C4-2B (cell line): ENCODE measurements at regions not wholly inside any gene's neighbourhood (a gene's known extent, or its start where the extent isn't known, plus 50 kb on each side); places are given as distances from the start of the nearest gene placed in this dataset.

Source experiments
- H3K27ac ChIP-seq: fragments of 450-650 bp; 2 replicates; pipeline ENCODE4 v1.5.1; 2017
- ZFX ChIP-seq: fragments of 450-650 bp; IDR thresholded peaks from 2 replicates; pipeline ENCODE4 v1.6.1; 2017
- TF ChIP-seq, protein P1 (sequence below): fragments of 450-650 bp; conservative IDR thresholded peaks from 2 replicates; pipeline ENCODE4 v1.5.1; 2017; ENCODE audit warnings: mild to moderate bottlenecking

DNA sequence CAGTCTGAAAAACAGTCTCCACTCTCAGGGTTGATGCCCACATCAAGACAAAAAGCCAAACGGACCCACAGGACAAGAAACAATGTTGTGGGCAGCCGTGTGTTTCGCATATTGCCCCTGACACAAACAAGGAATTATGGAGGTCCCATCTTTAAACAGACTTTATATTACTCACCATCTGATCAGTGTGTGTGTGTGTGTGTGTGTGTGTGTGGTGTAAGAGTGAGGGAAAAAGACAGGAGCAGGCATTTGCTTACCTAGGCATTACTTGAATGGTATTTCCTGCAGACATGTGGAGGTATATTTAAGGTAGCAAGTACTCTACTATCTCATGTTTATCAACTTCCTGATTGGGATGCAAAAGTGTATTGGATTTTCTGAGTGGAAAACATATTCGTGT, 136.3 kb downstream of the TMCO5A start:
- no peak overlapping the region for H3K27ac ChIP-seq

DNA sequence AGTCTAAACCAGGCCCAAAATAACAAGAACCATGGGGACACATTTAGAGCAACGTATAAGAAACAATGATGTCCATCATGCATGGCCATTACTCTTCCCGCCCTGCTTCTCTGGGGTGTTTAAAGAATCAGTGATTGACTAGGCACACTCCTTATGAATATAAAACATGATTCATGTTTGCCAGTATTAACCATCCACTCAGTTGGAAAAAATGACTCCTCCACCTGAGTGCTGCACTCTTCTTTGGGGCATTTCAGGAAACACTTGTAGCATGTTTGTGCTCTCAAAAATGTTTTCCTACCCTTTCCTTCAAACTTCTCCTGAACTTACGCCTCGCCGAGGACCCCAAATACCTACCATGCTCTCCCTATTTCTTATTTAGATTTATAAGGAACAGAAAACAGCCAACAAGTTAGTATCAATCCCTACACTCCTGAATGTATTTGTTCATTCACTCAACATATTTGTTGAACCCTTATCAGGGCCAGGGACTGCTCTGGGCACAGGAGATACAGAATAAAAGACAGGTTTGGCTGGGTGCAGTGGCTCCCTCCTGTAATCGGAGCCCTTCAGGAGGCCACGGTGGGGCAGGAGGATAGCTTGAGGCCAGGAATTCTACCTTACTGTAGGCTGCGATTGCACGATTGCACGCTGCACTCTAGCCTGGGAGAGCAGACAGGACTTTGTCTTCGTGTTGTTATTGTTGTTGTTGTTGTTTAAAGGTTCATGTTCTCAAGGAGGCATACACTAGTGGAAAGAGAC, 137.0 kb downstream of the TMCO5A start:
- H3K27ac ChIP-seq: no peak overlapping the region
- TF ChIP-seq, protein P1, sequence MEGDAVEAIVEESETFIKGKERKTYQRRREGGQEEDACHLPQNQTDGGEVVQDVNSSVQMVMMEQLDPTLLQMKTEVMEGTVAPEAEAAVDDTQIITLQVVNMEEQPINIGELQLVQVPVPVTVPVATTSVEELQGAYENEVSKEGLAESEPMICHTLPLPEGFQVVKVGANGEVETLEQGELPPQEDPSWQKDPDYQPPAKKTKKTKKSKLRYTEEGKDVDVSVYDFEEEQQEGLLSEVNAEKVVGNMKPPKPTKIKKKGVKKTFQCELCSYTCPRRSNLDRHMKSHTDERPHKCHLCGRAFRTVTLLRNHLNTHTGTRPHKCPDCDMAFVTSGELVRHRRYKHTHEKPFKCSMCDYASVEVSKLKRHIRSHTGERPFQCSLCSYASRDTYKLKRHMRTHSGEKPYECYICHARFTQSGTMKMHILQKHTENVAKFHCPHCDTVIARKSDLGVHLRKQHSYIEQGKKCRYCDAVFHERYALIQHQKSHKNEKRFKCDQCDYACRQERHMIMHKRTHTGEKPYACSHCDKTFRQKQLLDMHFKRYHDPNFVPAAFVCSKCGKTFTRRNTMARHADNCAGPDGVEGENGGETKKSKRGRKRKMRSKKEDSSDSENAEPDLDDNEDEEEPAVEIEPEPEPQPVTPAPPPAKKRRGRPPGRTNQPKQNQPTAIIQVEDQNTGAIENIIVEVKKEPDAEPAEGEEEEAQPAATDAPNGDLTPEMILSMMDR: no peak
- no peak for TF ChIP-seq ZFX

More for the DNA sequence above, 136.3 kb downstream of the TMCO5A start:
- TF ChIP-seq, protein P1: no peak
- no peak for TF ChIP-seq ZFX

DNA sequence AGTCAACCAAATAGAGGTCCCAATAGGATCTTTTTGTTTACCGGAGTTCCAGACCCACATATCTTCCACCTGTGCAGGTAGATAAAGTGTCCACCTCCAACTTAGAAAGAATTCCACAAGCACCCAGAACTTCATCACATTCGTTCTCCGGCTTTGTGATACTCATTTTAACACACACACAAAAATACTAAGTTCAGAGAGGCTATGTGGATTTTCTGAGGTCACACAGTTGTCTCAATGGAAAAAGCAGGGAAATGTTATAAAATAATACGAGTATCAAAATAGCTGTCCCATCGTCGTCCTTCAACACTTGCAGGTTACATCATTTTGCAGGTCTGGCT, 137.5 kb downstream of the TMCO5A start:
- TF ChIP-seq ZFX: no peak
- TF ChIP-seq, protein P1: no peak

DNA sequence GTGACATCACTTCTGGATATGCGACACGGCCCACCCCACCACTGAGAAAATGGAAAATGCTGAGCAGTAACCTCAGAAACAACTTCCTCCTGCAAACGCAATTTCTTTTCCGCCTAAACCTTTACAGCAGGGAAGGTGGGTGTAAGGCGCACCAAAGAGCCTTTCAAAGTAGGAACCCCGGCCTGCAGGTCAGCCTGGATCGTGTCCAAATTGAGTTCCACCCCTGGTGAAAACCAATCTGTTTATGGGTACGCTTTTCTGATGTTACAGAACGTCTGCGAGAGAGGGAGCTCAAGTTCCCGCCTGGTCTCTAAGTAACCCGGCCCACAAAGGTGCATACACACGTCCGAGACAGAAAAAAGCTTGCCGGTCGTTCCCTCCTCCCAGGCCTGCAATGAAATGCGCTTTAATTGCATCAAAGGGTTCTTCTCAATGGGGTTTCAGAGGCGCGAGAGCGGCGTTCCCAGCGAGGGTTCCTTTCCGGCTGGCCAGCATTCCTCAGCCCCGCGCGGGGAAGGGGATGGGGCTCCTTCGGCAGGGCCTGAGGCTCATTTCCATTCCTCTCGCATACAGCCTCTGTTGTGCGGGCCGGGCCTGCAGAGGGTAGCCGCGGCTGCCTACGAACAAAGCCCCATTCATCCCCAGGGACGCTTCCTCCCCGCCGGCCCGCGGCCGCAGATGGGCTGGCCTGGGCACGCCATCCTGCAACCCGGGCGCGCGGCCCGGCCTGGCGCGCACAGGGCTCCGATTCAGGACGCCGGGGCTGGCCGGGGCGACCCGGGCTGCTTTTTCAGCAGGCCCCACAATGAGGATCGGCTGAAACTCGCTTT, 138.1 kb downstream of the TMCO5A start:
- peak; percentile 73 for TF ChIP-seq ZFX
- TF ChIP-seq, protein P1: peak; percentile 24
- H3K27ac ChIP-seq: peak overlapping the region; percentile 49

More for the DNA sequence above, 137.5 kb downstream of the TMCO5A start:
- H3K27ac ChIP-seq: peak overlapping the region; percentile 49; the same call in 1 of the 2 replicates

DNA sequence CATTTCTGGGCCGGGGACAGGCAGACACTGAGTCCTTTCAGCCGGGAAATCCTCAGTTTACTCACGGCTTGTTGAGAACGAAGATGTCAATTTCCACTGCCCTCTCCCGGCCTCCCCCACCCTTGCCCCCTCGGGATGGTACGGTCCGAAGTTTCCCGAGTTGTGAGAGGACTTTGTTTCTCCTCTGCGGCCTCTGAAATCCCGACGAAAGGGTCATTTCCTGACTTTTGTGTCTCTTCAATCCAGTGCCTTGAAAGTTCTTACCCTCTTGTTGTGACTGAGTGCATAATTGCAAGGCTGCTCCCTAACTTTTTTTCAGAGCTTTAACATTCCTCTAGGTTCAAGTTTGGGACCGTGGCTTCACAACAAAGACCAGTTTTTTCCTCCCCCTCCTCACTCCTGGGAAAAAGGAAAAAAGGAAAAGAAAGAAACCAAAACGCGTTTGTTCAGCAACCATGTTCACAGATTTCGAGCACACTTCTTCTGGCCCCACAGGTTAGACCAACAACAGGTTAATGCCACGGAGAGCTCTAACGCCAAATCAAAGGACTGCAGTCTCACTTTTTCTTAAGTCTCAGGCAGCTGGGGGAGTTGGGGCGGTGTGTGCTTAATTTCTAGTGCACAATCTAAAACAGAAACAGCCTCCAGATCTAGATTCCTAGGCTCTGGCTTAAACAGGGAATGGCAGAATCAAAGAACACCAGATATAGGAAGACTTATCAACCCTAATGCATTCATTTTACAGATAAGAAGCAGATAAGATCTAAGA, 138.9 kb downstream of the TMCO5A start:
- H3K27ac ChIP-seq: peak overlapping the region; percentile 49
- 0 out of 2 replicates have a peak, but pooled peaks have one; percentile 35 for TF ChIP-seq ZFX
- TF ChIP-seq, protein P1: no peak

DNA sequence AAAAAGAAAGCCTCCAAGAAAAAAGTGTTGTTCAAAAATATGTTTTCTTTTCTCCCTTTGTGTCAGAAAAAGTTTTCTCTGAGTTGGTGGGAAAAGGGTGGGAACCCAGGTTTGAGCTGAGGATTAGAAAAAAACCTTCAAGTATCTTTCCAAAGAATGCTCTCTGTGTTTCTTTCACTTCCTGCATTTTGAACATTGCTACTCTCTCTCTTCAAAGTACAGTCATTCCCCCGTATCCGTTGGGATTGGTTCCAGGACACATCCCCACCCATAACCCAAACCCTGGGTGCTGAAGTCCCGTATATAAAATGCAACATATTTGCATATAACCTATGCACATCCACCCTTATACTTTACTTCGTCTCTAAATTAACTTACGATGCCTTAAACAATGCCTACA, 139.6 kb downstream of the TMCO5A start:
- TF ChIP-seq, protein P1: no peak
- no peak for TF ChIP-seq ZFX
- no peak overlapping the region for H3K27ac ChIP-seq
